BE2C (cell line): ENCODE measurements at regions not wholly inside any gene's neighbourhood (a gene's known extent, or its start where the extent isn't known, plus 50 kb on each side); places are given as distances from the start of the nearest gene placed in this dataset.

Experiments used
- DNase-seq: peaks from one replicate; pipeline ENCODE4 v3.0.0-alpha.2; 2020
- H3K27me3 ChIP-seq: fragments of 250-450 bp; sonication (Bioruptor Pico); 2 replicates; pipeline ENCODE4 v1.5.1; 2020; ENCODE audit warnings: mild to moderate bottlenecking
- H3K36me3 ChIP-seq: fragments of 250-450 bp; sonication (Bioruptor Pico); 2 replicates; pipeline ENCODE4 v1.5.1; 2020; ENCODE audit warnings: mild to moderate bottlenecking
- H3K4me1 ChIP-seq: fragments of 250-450 bp; sonication (Bioruptor Pico); 2 replicates; pipeline ENCODE4 v1.5.1; 2020
- H3K4me3 ChIP-seq: 2 replicates; pipeline ENCODE4 v1.5.1; 2011; ENCODE audit warnings: low read depth, low read length
- H3K9me3 ChIP-seq: fragments of 250-450 bp; sonication (Bioruptor Pico); 2 replicates; pipeline ENCODE4 v1.5.1; 2020
- TF ChIP-seq, protein P1 (sequence below): IDR thresholded peaks from 2 replicates; pipeline ENCODE4 v1.5.1; 2012; ENCODE audit warnings: mild to moderate bottlenecking, low read depth, low read length

DNA sequence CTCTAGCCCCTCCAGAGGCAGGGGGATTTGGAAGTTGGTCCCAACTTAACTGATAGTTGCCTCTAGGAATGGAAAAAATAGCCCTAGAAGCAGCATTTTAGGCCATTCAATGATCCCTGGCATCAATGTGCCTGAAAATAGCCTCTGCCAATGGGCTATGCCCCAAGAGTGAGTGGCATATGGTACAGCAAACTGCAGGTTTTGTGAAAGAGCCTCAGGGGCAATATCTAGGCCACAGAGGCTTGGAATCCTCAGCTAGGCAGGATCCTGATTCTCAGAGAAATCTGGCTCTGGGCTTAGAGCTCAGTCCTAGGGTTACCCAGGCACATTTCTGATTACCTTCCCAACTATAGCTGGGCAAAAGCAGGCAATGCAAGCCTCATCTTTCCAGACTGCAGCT, 104.4 kb upstream of the MOCS1 start:
- DNase-seq = no peak
- TF ChIP-seq, protein P1, sequence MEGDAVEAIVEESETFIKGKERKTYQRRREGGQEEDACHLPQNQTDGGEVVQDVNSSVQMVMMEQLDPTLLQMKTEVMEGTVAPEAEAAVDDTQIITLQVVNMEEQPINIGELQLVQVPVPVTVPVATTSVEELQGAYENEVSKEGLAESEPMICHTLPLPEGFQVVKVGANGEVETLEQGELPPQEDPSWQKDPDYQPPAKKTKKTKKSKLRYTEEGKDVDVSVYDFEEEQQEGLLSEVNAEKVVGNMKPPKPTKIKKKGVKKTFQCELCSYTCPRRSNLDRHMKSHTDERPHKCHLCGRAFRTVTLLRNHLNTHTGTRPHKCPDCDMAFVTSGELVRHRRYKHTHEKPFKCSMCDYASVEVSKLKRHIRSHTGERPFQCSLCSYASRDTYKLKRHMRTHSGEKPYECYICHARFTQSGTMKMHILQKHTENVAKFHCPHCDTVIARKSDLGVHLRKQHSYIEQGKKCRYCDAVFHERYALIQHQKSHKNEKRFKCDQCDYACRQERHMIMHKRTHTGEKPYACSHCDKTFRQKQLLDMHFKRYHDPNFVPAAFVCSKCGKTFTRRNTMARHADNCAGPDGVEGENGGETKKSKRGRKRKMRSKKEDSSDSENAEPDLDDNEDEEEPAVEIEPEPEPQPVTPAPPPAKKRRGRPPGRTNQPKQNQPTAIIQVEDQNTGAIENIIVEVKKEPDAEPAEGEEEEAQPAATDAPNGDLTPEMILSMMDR = no peak
- H3K36me3 ChIP-seq = no peaks in the 10 kb centered on the region
- no peaks in the 10 kb centered on the region for H3K4me1 ChIP-seq
- no peaks in the 10 kb centered on the region for H3K9me3 ChIP-seq
- no peaks in the 10 kb centered on the region; the same call in 1 of the 2 replicates for H3K27me3 ChIP-seq
- no peak overlapping the region for H3K4me3 ChIP-seq

DNA sequence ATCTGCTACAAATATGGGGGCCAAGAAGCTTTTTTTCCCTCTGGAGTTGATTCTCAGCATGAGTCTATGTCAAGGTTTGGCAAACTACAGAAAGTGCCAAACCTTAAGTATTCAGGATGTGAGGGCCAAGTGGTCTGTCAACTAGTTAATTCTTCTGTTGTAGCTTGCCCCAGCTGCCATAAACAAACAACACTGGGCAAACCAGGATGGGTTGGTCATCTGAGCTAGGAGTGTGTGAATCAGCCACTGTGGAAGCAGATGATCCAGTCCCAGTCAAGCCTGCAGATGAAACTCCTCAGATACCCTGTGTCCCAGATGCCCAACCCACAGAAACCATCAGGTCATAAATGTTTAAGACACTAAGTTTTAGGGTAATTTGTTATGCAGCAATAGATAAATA, 103.0 kb upstream of the MOCS1 start:
- Histone ChIP-seq H3K4me1 (no peaks in the 10 kb centered on the region), H3K9me3 (no peaks in the 10 kb centered on the region), H3K36me3 (no peaks in the 10 kb centered on the region), H3K4me3 (no peak overlapping the region), H3K27me3 (no peaks in the 10 kb centered on the region; the same call in 1 of the 2 replicates)
- TF ChIP-seq, protein P1 = no peak
- no peak for DNase-seq

DNA sequence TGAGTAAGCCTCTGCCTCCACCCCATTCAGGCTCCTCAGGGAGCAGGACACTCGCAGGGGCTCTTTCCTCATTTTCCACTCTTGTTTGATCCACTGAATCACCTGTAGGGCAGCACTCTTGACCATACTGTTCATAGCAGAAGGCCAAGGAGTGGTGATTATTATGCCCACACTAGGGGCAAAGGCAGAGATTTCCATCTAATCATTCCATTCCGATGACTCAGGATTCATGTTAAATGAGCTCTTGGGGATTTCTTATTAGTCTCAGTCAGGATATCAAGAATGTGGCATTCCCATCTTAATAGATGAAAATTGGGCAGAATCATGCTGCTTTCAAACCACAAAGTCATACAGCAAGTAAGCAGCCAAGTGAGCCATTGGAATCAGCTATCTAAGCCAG, 101.9 kb upstream of the MOCS1 start:
- no peak for DNase-seq
- no peaks in the 10 kb centered on the region for H3K9me3 ChIP-seq
- no peak overlapping the region for H3K4me3 ChIP-seq
- no peaks in the 10 kb centered on the region for H3K36me3 ChIP-seq
- no peaks in the 10 kb centered on the region for H3K4me1 ChIP-seq
- TF ChIP-seq, protein P1 = no peak
- H3K27me3 ChIP-seq = no peaks in the 10 kb centered on the region; the same call in 1 of the 2 replicates

DNA sequence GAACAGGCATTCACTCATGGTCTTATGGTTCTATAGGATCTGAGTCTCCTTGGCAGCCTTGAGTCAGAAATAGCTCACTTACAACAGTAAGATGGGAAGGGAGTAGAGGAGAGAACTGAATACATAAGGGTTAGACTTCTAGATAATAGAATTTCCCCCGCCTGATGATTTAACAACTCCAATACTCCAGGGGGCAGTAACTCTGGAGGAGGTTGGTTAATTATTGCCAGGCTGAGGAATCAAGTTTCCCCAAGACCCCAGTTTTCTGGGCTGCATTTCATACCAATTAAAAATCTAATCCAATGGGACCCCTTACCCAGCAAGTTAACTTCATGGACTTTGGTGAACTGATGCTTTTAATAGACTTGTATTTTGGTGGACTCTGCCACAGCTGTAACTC, 94.2 kb upstream of the MOCS1 start:
- Histone ChIP-seq H3K9me3 (no peaks in the 10 kb centered on the region), H3K4me1 (no peaks in the 10 kb centered on the region), H3K27me3 (no peaks in the 10 kb centered on the region), H3K4me3 (no peak overlapping the region), H3K36me3 (no peaks in the 10 kb centered on the region)
- TF ChIP-seq, protein P1 = no peak
- DNase-seq = no peak

DNA sequence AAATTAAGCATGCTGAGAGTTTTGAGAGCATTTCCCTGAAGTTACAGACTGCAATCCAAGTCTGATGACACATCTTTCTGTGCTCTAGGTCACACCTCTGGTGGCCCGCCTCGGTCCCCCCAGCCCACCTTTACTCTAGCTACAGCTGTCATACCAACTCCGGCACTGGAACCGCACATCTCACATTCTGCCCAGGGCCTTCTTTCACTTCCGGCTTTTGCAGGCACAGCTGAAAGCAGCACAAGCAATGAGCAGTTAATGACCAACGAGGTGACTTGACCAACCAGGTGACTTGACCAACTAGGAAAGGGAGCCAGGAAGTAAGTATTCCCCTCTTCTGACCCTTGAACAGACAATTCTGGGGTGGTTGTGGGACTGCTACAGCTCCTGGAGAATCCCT, 88.6 kb upstream of the MOCS1 start:
- H3K27me3 ChIP-seq = no peaks in the 10 kb centered on the region
- TF ChIP-seq, protein P1 = no peak
- no peak overlapping the region for H3K4me3 ChIP-seq
- H3K36me3 ChIP-seq = no peaks in the 10 kb centered on the region
- no peaks in the 10 kb centered on the region for H3K9me3 ChIP-seq
- no peaks in the 10 kb centered on the region for H3K4me1 ChIP-seq
- DNase-seq = no peak

DNA sequence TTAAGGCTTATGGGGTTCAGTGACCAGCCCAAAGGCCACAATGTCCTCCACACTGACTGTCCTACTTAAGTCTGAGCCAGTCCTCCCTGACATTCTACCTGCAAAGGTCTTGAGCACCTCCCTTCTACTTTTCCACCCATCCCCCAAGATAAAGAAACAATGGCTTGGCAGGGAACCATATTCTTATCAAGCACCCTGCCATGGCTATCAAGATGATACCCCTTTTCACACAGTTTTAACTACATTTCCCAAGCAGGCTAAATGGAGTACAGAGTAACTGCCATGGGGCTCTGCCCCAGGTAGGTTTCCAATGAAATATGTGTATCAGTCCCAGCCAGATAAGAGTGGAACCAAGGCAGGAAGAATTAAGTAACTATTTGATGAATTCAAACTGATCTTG, 85.9 kb upstream of the MOCS1 start:
- no peak for DNase-seq
- Histone ChIP-seq H3K4me1 (no peaks in the 10 kb centered on the region), H3K4me3 (no peak overlapping the region), H3K36me3 (no peaks in the 10 kb centered on the region), H3K27me3 (no peaks in the 10 kb centered on the region), H3K9me3 (no peaks in the 10 kb centered on the region)
- TF ChIP-seq, protein P1 = no peak
